ENCODE measurements at regions not wholly inside any gene's neighbourhood (a gene's known extent, or its start where the extent isn't known, plus 50 kb on each side); places are given as distances from the start of the nearest gene placed in this dataset.

DNA sequence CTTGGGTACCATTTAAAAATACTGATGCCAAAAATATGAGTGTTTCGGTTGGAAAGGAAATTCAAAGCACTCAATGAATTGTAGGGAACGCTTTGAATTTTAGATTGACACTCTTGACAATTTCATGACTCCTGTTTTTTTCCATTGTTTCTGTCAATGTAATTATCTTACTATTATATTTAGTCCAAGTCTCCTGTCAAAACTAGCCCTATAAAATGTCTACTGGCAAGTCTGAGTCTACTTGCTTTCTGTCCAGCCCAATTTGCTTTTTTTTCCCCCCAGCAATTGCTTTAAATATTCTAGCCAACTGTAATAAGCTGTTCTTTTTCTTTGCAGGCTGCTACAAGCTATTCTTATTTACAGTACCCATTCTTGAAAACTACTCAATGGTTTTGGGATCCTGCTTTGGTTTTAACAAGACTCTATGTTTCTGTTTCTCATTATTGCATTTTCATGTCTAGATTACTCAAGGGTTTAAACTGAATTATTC, 1103.9 kb upstream of the GJE1 start:
- TF ChIP-seq, protein P1, sequence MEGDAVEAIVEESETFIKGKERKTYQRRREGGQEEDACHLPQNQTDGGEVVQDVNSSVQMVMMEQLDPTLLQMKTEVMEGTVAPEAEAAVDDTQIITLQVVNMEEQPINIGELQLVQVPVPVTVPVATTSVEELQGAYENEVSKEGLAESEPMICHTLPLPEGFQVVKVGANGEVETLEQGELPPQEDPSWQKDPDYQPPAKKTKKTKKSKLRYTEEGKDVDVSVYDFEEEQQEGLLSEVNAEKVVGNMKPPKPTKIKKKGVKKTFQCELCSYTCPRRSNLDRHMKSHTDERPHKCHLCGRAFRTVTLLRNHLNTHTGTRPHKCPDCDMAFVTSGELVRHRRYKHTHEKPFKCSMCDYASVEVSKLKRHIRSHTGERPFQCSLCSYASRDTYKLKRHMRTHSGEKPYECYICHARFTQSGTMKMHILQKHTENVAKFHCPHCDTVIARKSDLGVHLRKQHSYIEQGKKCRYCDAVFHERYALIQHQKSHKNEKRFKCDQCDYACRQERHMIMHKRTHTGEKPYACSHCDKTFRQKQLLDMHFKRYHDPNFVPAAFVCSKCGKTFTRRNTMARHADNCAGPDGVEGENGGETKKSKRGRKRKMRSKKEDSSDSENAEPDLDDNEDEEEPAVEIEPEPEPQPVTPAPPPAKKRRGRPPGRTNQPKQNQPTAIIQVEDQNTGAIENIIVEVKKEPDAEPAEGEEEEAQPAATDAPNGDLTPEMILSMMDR (IDR thresholded peaks at IDR 0.05), result no peak
- no peak for TF ChIP-seq POLR2A (IDR thresholded peaks at IDR 0.05)
- no peak for TF ChIP-seq POLR2AphosphoS5 (IDR thresholded peaks at IDR 0.05)
